HG02840 (cell line): ENCODE measurements at regions not wholly inside any gene's neighbourhood (a gene's known extent, or its start where the extent isn't known, plus 50 kb on each side); places are given as distances from the start of the nearest gene placed in this dataset.

ENCODE experiments used
- ATAC-seq: cut with Tn5 transposase; IDR thresholded peaks from one replicate; pipeline ENCODE4 v1.9.1; 2021; ENCODE audit warnings: mild to moderate bottlenecking, moderate library complexity, moderate number of reproducible peaks; ENCODE audit not compliant: unreplicated experiment, low FRiP score

DNA sequence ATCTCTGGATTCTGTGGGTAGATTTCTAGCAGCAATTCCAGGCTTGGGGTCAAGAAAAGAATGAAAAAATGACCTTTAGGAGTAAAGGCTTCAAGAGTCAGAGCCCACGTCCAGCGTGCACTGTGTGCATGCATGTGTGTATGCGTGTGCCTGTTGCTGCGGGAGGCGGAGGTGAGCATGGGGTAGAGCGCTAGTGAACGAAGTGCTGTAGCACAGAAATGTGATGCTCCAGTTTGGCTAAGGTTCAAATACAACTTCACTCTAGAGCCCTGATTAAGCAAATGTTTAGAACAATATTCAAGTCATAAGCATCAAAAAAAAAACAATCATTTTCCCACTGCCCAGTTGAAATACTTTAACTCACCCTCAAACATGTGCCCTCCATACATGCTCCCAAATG, 403.9 kb downstream of the ZNF608 start:
- no peak for ATAC-seq

DNA sequence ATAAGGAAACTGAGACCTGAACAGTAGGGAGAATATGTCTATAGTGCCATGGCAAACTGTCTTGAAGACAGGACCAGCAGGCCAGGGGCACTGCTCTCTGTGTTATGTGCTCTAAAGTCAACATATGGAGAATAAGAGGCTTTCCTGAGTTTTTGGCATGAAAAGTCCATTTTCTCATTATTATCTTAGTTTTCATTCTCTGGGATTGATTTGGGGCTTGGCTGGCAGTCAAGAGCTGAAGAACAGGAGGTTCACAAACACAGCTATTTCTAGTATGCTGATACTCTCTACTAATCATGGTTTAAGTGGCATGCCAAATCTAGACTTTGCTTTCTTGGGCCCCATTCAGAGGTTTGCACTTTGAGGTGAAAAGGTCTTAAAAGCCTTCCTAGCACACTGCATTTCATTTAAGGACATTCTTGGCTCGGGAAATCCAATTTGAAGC, 404.4 kb downstream of the ZNF608 start:
- no peak for ATAC-seq

DNA sequence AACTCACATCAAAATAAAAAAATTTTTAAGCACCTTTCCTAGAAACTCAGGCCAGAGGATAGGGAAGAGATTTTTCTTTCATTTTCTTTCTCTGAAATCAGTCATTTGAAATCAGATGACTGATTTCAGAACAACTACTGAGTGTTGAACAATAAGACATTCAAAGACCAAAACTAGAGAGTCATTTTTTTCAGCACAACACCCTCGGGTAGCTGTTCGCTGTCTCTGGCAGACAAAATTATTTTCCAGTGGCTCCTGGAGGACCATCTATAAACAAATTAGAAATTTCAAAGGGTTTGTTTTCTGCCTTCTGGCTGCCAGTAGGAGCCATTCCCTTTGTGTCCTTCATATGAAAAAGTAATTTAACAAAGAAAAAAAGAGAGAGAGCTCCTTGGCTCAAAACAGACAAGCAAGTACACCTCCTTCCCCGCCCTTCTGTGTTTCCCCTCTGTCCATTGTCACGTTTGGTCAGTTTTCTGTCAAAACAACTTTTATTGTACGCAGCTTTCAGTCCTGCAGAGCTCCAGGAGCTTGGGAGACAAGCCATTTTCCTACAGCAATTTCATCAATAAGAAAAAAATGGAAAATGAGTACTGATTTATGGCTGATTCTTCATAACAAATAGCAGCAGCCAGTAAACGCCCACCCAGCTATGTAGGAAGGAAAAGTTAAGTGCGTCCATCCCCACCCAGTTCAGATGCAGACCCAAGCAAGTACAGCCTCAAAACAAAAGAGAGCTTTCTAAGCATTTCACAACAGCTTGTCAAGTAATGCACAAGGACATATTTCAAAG, 405.2 kb downstream of the ZNF608 start:
- ATAC-seq = no peak

DNA sequence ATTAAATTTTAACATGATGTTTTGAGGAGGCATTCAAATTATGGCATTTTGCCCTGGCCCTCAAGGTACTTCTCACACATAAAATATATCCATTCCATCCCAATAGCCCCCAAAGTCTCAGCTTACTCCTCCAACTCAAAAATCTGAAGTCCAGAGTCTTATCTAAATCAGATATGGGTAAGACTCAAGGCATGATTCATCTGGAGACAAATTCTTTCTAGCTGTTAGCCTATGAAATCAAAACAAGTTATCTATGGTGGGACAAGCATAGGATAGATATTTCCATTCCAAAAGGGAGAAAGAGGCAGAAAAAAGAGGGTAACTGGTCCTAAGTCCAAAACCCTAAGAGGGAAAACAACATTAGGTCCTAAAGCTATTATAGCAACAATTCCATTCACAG, 408.4 kb downstream of the ZNF608 start:
- no peak for ATAC-seq

DNA sequence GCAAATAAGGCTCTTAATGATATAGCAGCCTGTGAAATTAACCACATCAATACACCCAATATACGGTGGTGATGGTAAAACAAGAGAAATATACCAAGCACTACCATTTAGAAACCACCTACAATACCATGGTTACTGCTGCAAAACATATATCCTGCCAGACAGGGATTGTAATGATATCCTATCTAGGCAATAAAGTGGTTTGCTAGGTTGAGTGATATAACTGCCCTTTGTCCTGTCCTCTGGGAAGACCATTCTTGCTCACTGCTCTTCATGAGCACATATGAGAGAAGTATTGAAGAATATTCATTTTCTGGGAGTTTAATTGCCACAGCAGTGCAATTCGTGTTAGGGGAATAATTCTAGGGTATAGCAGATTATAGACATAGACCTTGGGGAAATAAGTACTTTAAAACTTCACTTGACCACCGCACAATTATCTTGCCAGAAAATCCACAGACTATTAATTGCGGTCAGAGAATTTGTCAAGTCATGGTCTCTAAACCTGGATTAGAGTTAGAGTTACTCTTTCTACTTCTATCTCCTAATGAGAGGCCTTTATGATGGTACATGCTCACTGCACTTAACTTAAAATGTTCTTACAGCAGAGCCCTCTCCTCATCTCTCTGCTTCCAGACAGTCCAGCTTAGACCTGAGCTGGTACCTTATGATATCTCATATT, 413.0 kb downstream of the ZNF608 start:
- ATAC-seq = no peak

DNA sequence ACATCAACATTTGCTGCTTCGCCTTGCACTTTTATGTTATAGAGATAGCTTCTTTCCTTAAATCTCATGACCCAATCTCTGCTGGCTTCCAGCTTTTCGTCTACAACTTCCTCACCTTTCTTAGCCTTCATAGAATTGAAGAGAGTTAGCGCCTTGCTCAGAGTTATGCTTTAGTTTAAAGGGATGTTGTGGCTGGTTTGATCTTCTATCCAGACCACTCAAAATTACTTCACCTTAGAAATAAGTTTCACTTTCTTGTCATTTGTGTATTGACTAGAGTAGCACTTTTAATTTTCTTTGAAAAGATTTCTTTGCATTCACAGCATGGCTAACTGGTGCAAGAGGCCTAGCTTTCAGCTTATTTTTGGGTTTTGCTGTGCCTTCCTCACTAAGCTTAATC, 414.2 kb downstream of the ZNF608 start:
- ATAC-seq = no peak

DNA sequence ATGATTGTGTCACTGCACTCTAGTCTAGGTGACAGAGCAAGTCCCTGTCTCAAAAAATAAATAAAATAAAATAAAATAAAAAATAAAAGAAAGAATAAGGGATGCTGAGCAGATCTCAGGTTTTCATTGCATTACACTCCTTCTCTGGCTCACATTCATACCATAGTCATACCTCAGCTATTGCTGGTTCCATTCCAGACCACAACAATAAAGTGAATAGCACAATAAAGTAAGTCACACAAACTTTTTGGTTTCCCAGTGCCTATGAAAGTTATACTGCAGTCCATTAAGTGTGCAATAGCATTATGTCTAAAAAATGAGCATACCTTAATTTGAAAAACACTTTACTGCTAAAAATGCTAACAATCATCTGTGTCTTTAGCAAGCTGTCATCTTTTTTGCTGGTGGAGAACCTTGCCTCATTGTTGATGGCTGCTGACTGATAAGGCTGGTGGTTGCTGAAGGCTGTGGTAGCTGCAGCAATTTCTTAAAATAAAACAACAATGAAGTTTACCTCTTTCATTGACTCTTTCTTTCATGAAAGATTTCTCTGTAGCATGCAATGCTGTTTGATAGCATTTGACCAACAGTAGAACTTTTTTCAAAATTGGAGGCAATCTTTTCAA, 415.7 kb downstream of the ZNF608 start:
- no peak for ATAC-seq

DNA sequence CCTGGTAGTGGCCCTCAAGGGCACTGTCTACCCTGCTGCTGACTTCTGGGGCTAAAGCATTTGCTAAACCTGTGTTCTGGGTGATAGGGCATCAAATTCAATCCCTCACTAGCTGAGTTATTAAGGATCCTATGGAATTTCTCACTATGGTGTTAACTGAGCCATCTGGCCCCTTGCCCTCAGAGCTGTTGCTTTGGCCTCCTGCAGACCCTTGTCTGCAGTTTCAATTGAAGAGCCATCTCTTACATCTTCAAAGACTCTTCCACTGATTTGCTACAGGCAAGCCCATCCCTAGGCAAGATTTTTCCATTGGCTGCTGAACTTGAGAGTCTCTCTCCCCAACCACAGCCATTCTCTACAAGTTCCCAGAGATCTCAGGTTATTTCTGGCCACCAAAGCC, 418.2 kb downstream of the ZNF608 start:
- ATAC-seq = no peak

DNA sequence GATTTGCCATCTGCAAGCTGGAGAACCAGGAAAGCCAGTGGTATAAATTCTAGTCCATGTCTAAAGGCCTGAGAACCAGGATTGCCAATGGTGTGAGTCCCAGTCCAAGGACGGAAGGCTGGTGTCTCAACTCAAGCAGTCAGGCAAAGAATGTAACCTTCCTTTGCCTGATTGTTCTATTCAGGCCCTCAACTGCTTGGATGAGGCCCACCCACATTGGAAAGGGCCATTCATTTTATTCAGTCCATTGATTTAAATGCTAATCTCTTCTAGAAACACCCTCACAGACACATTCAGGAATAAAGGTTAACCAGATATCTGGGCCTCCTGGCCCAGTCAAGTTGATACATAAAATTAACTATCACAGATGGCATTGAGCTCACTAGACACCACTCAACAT, 427.8 kb downstream of the ZNF608 start:
- no peak for ATAC-seq

DNA sequence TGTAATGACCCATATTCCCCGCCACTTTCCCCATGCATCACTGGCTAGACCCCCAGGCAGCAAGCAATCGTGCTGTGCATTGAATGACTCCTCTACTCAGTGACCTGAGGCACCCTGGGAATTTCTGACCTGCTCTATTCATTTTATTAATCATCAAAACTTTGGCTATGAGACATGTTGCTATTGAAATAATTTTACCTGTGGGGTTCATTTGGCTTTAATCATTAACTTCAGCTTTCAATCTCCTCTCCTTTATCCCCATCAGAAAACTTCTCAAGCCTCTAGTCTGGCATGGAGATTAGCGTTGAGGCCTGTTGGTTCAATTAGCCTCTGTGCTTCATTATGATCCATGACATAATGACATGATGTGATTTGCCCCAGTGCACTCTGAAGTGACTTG, 429.0 kb downstream of the ZNF608 start:
- no peak for ATAC-seq

DNA sequence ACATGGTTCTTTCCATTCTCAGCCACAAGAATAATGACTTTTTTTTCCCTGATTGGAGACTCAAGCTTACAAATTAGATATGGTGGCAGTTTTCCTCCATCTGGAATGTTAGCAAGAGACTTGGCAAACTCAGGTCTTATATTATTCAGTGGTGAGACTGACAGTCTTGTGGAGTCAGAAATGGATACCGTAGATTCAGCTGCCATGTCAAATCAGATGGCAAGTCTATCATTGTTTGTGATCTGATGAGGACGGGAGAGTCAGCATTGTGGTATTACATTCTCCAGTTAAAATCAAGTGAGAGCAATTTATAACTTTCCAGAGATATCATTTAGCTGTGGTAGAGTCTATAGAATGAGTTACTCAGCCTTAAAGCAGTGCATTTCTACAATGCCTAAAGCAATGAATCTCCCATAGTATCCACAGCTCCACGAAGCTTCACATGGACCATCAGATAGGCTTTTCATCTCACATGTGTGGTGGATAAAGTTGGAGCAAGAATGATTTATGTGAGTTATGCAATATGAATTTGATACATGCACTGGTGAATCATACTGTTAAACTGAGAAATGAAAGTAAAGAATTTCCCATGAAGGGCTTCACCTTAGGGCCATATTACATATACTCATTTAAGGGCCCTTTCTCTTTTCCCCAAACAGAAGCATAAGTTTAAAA, 430.6 kb downstream of the ZNF608 start:
- no peak for ATAC-seq

DNA sequence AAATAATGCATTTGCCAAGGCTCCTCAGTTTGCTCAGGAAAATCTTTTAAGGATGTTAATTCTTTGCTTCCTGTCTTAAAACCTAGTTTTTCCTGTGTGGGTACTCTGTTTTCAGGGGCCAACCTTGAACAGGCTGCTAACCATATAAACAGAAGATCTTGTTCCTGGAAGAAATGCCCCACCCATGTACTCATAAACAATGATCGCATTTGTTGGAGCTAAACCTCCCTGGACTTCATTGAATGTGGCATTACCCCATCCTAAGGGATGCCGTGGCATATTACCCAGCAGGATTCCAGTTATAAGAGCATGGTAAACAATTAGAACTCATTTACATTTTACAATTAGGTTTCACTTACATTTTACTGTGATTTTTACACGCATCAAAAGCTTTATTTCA, 436.0 kb downstream of the ZNF608 start:
- no peak for ATAC-seq

DNA sequence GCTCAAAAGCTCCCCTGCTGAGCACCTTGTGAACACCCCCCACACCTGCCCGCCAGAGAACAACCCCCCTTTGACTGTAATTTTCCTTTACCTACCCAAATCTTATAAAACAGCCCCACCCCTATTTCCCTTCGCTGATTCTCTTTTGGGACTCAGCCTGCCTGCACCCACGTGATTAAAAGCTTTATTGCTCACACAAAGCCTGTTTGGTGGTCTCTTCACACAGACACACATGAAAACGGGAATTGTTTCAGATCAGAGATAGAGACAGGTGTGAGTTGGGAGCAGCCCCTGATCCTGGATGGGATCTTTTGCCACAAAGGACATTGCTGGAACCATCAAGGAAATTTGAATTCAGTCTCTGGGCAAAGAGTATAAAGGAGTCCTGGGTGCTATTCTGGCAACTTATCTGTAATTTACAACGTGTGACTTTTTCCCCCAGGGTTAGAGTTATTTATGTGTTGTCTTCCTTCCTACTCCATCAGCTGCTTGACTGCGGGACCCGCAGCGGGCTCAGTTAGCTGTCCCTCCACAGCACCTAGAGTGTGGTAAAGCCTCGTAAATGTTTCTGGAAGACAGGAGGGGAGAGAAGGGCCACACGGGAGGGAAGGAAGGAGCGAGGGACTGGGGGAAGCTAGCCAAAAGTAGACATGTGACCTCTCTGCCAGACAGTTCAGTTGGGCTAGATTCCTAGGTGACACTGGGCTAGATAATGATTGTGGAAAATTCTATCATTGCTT, 437.0 kb downstream of the ZNF608 start:
- no peak for ATAC-seq

DNA sequence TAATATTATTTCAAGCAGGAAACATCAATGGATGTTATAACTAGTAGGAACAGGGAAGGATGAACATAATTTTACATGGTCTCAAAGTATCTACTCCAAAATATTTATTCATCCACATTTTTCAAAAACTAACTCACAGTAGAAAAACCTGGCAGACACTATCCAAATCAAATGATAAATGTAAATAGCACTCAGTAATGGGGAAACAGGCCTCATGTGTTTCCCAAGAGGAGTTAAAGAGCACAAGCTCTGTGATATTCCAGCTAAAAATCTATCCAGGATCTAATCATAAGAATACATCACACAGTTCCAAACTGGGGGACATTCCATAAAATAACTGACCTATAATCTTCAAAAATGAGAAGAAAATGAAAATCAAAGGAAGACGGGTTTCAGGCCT, 443.1 kb downstream of the ZNF608 start:
- ATAC-seq = no peak

DNA sequence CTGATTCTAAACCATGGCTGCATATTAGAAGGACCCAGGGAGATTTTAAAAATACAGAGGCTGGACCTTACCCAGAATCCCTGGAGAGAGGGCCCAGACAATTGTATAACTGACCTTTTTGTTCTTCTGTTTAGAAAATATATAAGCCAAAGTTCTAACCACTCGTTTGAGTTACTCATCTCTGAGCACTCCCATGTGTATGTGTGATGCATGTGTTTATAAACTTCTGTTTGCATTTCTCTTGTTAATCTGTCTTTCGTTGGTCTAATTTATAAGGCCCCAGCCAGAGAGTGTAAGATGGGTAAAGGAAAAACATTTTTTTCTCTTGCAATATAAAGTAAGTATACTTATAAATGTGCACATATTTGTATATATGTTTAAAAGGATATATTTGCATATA, 443.9 kb downstream of the ZNF608 start:
- ATAC-seq = no peak

DNA sequence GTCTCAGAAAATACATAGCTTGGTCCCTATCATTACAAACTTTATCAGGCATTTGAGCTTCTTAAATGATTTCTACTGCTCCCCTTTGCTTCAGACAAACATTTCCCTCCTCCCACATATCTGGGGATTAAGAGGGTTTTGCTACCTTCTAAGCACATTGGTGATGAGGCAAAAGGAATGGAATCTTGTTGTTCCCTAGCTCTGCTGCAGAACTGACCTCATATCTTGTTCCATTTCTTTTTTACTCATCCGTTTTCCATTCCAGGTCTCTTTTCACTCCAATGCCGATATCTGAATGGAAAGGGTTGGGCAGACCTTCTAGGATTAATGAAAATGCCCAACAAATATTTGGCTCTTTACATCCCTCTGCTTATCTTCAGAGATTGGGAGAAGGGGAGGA, 444.6 kb downstream of the ZNF608 start:
- no peak for ATAC-seq

DNA sequence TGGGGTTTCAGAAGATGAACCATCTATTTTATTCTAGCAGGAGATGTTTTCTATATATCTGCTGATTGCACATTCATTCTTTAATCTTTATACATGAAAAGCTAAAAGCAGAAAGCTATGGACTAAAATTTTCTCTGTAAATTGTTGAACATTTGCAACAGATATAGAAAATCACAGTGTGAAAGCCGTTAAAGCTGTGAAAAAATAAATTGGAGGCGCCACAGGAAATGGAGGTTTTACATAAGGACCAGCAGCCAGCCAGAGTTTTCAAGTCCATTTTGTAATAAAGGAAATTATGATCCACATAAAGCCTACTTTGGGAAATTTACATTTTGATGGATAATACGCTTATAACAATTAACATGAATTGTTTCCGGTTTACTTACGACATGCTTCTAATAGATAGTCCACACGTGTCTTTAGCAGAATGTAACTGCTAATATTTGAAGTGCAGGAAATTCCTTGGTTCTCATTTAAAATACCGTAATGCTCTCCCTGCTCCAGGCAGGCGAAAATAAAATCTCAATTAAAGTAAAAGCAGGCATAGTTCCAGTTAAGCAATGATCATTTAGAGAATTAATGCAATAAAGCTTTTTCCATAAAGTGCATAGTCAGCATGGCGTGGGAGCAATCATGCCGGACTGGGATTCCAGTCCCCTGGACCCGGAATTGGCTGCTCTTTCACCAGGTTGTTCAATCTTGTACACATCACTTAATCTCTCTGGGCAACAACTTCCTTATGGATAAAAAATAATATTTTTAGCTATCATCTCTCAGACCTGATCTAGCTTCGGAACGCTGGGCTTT, 445.4 kb downstream of the ZNF608 start:
- no peak for ATAC-seq

DNA sequence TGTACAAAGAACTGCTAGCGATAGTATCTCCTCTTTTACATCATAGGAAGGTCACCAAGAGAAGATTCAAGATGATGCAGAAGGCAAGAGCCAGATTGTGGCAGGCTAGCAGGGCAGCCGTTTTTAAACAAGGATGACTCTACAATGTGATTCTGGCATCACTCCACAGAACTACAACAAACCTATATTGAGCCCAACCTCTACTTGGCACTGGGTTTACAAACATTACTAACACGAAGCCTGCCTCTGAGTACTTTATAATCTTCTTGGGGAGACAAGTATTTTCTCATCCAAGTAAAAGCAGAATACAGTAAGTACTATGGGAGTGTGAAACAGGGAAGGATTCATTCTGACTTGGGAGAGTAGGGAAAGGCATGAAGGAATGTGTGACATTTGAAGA, 448.6 kb downstream of the ZNF608 start:
- ATAC-seq = no peak

DNA sequence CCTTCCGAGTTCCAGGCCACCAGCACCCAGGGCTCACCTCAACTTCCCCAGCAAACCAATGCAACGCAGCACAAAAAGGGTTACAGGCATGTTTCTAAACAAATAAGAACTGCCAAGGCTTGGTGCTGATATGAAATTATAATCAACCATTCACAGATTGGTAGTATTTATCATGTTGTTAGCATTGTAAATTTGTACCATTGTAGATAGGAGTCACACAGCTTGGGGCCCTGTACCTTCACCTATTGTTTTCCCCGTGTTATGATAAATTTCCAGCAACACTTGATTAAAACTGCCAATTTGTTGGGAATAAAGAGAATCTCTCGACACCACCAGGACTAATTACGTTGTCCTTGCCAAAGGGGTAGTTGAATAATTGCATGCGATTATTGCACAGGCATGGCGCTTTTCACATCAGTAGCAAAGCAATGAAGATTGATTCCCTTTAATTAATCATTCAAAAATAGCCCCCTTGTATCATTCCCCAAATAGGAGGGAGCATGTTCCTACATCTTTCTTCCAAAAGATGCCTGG, 454.1 kb downstream of the ZNF608 start:
- ATAC-seq = no peak
